Thyroid gland (tissue), 4 donors: ENCODE measurements at regions not wholly inside any gene's neighbourhood (a gene's known extent, or its start where the extent isn't known, plus 50 kb on each side); places are given as distances from the start of the nearest gene placed in this dataset.

ENCODE experiments used
- POLR2A ChIP-seq, 2 donors: fragments of 450-650 bp; IDR thresholded peaks; one replicate each; pipeline ENCODE4 v1.6.1; 2017; ENCODE audit warnings: antibody characterized with exemption in 2 of 2, mild to moderate bottlenecking in 2 of 2, moderate library complexity in 1 of 2
- TF ChIP-seq, protein P1 (sequence below), 6 experiments: fragments of 200-600 bp in 3 of 6; fragments of 450-650 bp in 3 of 6; sonication (generic) in 3 of 6; IDR thresholded peaks; one replicate each; pipeline ENCODE4 v1.5.1; 2016 to 2019; ENCODE audit warnings: antibody characterized with exemption in 6 of 6, mild to moderate bottlenecking in 2 of 6, inconsistent platforms in 1 of 6, moderate library complexity in 1 of 6

DNA sequence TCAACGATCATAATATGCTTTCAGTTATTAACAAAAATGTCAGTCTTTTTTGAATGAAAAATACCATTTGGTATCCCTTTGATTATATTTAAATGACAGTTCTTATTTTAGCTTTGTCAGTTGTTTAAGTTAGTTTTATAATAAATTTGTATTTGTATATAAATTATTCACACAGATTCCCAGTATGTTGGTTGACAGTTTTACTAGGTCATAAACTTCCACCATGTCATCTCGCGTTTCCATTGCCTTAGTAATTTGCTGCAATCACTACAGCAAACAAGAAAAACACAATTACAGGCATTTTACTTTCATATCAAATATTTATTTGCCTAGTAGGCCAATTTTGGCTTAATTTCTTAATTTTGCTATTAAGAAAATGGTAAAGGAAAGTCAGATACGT, 109.6 kb upstream of the ANK2 start:
- TF ChIP-seq, protein P1, sequence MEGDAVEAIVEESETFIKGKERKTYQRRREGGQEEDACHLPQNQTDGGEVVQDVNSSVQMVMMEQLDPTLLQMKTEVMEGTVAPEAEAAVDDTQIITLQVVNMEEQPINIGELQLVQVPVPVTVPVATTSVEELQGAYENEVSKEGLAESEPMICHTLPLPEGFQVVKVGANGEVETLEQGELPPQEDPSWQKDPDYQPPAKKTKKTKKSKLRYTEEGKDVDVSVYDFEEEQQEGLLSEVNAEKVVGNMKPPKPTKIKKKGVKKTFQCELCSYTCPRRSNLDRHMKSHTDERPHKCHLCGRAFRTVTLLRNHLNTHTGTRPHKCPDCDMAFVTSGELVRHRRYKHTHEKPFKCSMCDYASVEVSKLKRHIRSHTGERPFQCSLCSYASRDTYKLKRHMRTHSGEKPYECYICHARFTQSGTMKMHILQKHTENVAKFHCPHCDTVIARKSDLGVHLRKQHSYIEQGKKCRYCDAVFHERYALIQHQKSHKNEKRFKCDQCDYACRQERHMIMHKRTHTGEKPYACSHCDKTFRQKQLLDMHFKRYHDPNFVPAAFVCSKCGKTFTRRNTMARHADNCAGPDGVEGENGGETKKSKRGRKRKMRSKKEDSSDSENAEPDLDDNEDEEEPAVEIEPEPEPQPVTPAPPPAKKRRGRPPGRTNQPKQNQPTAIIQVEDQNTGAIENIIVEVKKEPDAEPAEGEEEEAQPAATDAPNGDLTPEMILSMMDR (IDR thresholded peaks at IDR 0.05), result no peak
- TF ChIP-seq POLR2A (IDR thresholded peaks at IDR 0.05), result no peak
